Lung (tissue), 11 donors: ENCODE measurements at regions not wholly inside any gene's neighbourhood (a gene's known extent, or its start where the extent isn't known, plus 50 kb on each side); places are given as distances from the start of the nearest gene placed in this dataset.

ENCODE experiments used
- ATAC-seq: fragments of 200-7000 bp; cut with Tn5 transposase; one replicate; pipeline ENCODE4 v1.9.1; 2020; ENCODE audit warnings: moderate number of reproducible peaks; ENCODE audit not compliant: insufficient read depth, low FRiP score
- DNase-seq, 3 donors: peaks; one replicate each; pipeline ENCODE4 v3.0.0-alpha.2; 2013 to 2017
- H3K27ac ChIP-seq, 2 donors: one replicate each; pipeline ENCODE4 v1.5.1; 2013; ENCODE audit warnings: mild to moderate bottlenecking in 2 of 2, moderate library complexity in 2 of 2, control low read depth in 1 of 2, inconsistent platforms in 1 of 2, low read depth in 1 of 2, low read length in 1 of 2
- H3K27me3 ChIP-seq, 3 donors: one replicate each; pipeline ENCODE4 v1.5.1; 2013; ENCODE audit warnings: low read length in 2 of 3; ENCODE audit not compliant: control insufficient read depth in 3 of 3, insufficient read depth in 3 of 3
- H3K36me3 ChIP-seq, 4 donors: one replicate each; pipeline ENCODE4 v1.5.1; 2013; ENCODE audit warnings: low read length in 4 of 4, mild to moderate bottlenecking in 1 of 4, moderate library complexity in 1 of 4; ENCODE audit not compliant: control insufficient read depth in 4 of 4, insufficient read depth in 4 of 4
- H3K4me1 ChIP-seq, 5 donors: one replicate each; pipeline ENCODE4 v1.5.1; 2013; ENCODE audit warnings: low read length in 5 of 5, mild to moderate bottlenecking in 2 of 5, moderate library complexity in 1 of 5; ENCODE audit not compliant: control insufficient read depth in 5 of 5, insufficient read depth in 5 of 5
- H3K4me3 ChIP-seq: one replicate; pipeline ENCODE4 v1.5.1; 2013; ENCODE audit warnings: mild to moderate bottlenecking, control low read depth, moderate library complexity
- H3K9ac ChIP-seq, 2 donors: one replicate each; pipeline ENCODE4 v1.5.1; 2013; ENCODE audit warnings: low read length in 2 of 2, control low read depth in 1 of 2; ENCODE audit not compliant: insufficient read depth in 1 of 2
- H3K9me3 ChIP-seq, 4 donors: one replicate each; pipeline ENCODE4 v1.5.1; 2013; ENCODE audit warnings: low read length in 3 of 4, mild to moderate bottlenecking in 1 of 4, moderate library complexity in 1 of 4; ENCODE audit not compliant: control insufficient read depth in 4 of 4, insufficient read depth in 3 of 4
- WGBS, 2 donors: extraction: QIAGEN DNeasy Blood & Tissue Kit; methylation state at CpG; one replicate each; pipeline ENCODE4 v1.1.7; 2013; 5-methylcytosine and 5-hydroxymethylcytosine counted together
- TF ChIP-seq, protein P1 (sequence below): IDR thresholded peaks from 2 replicates; pipeline ENCODE4 v1.5.1; 2012; ENCODE audit warnings: mild to moderate bottlenecking; ENCODE audit errors: control extremely low read depth, extremely low read depth
- donor health status: control.
- donor health status: control.
- donor health status: Bipolar disorder and iron deficiency.
- donor health status: healthy.
- donor health status: DM: yes; HTN: yes; CAD: no.

GRCh38 chr6:15882345-15882744 lies 219.5 kb upstream of the DTNBP1 start:
- Histone ChIP-seq H3K9me3 (no peaks in the 10 kb centered on the region), H3K4me1 (peaks cover 9 to 23% (median 11%) of the 10 kb centered on the region in 5 donors), H3K36me3 (no peaks in the 10 kb centered on the region), H3K27ac (no peak overlapping the region), H3K4me3 (no peak overlapping the region), H3K27me3 (no peaks in the 10 kb centered on the region), H3K9ac (no peak overlapping the region)
- WGBS, 2 donors, result 70 to 82% methylated on average over 4 of the region's 4 CpGs
- TF ChIP-seq, protein P1, sequence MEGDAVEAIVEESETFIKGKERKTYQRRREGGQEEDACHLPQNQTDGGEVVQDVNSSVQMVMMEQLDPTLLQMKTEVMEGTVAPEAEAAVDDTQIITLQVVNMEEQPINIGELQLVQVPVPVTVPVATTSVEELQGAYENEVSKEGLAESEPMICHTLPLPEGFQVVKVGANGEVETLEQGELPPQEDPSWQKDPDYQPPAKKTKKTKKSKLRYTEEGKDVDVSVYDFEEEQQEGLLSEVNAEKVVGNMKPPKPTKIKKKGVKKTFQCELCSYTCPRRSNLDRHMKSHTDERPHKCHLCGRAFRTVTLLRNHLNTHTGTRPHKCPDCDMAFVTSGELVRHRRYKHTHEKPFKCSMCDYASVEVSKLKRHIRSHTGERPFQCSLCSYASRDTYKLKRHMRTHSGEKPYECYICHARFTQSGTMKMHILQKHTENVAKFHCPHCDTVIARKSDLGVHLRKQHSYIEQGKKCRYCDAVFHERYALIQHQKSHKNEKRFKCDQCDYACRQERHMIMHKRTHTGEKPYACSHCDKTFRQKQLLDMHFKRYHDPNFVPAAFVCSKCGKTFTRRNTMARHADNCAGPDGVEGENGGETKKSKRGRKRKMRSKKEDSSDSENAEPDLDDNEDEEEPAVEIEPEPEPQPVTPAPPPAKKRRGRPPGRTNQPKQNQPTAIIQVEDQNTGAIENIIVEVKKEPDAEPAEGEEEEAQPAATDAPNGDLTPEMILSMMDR, result no peak
- DNase-seq, result no peak
- no peak for ATAC-seq

GRCh38 chr6:15881150-15881549 lies 218.3 kb upstream of the DTNBP1 start:
- H3K27me3 ChIP-seq, result no peaks in the 10 kb centered on the region
- H3K27ac ChIP-seq, result no peak overlapping the region
- DNase-seq (no peak), ATAC-seq (no peak)
- no peak overlapping the region for H3K9ac ChIP-seq
- no peak overlapping the region for H3K4me3 ChIP-seq
- H3K9me3 ChIP-seq, result no peaks in the 10 kb centered on the region
- peaks cover 9 to 23% (median 11%) of the 10 kb centered on the region in 5 donors for H3K4me1 ChIP-seq
- TF ChIP-seq, protein P1, result no peak
- WGBS, 2 donors, result 39 to 56% methylated on average over 3 of the region's 3 CpGs
- no peaks in the 10 kb centered on the region for H3K36me3 ChIP-seq

GRCh38 chr6:15880262-15880973 lies 217.6 kb upstream of the DTNBP1 start:
- Histone ChIP-seq H3K27ac (no peak overlapping the region), H3K9ac (no peak overlapping the region), H3K27me3 (no peaks in the 10 kb centered on the region), H3K36me3 (no peaks in the 10 kb centered on the region), H3K9me3 (no peaks in the 10 kb centered on the region), H3K4me3 (no peak overlapping the region), H3K4me1 (peaks cover 9 to 23% (median 11%) of the 10 kb centered on the region in 5 donors)
- WGBS, 2 donors, result 64 to 77% methylated on average over 4 of the region's 4 CpGs
- TF ChIP-seq, protein P1, result no peak
- no peak for DNase-seq
- no peak for ATAC-seq
